GM10266 (cell line): ENCODE measurements at regions not wholly inside any gene's neighbourhood (a gene's known extent, or its start where the extent isn't known, plus 50 kb on each side); places are given as distances from the start of the nearest gene placed in this dataset.
"Not testable (repeated sequence)": the region's sequence is repeated elsewhere in the genome, so short reads cannot be mapped to it uniquely, and the experiment has no call there.

Source experiments
- DNase-seq: peaks from one replicate; pipeline ENCODE4 v3.0.0; 2012; ENCODE audit errors: extremely low spot score
- CTCF ChIP-seq: IDR thresholded peaks from 2 replicates; pipeline ENCODE4 v1.5.1; 2012; ENCODE audit warnings: mild to moderate bottlenecking, low read depth; ENCODE audit not compliant: control insufficient read depth, insufficient read depth; ENCODE audit errors: missing control alignments

GRCh38 chr12:107602446-107602845 lies 83.2 kb upstream of the PWP1 start:
- DNase-seq: no peak
- no peak for TF ChIP-seq CTCF

- no peak for DNase-seq
- TF ChIP-seq CTCF: no peak
Observed at GRCh38 chr12:107605293-107605692, 80.3 kb upstream of the PWP1 start.

- peak; percentile 90 for TF ChIP-seq CTCF
- DNase-seq: peak; percentile 74
Observed at GRCh38 chr12:107607464-107608392, 77.9 kb upstream of the PWP1 start.

GRCh38 chr12:107608779-107609178 lies 76.8 kb upstream of the PWP1 start:
- not testable (repeated sequence) for DNase-seq

- peak; percentile 22 for DNase-seq
- peak; percentile 58 for TF ChIP-seq CTCF
Observed at GRCh38 chr12:107610021-107610859, 75.4 kb upstream of the PWP1 start.

GRCh38 chr12:107612508-107612907 lies 73.1 kb upstream of the PWP1 start:
- no peak for TF ChIP-seq CTCF
- DNase-seq: no peak

GRCh38 chr12:107616941-107617340 lies 68.7 kb upstream of the PWP1 start:
- DNase-seq: no peak
- TF ChIP-seq CTCF: no peak
